ENCODE measurements at regions not wholly inside any gene's neighbourhood (a gene's known extent, or its start where the extent isn't known, plus 50 kb on each side); places are given as distances from the start of the nearest gene placed in this dataset.

- no peak overlapping the region; the same call in 1 of the 2 replicates for H3K14ac ChIP-seq (ENCODE audit: insufficient read depth, low read length)
- Mint-ChIP-seq H3K36me3 (ENCODE audit: insufficient read depth in 1 of 3, low read depth in 3 of 3) (peaks cover 0 to 3% (median 0%) of the 10 kb centered on the region in 3 experiments; a peak in 3 of 7 replicates), H3K27ac (no peak overlapping the region), H3K27me3 (ENCODE audit: low read depth) (no peaks in the 10 kb centered on the region), H3K4me1 (peaks cover 10 to 29% of the 10 kb centered on the region in 2 experiments; a peak in 3 of 4 replicates), H3K4me3 (no peak overlapping the region), H3K9me3 (no peaks in the 10 kb centered on the region)
- no peak overlapping the region for H3K9ac ChIP-seq (ENCODE audit: extremely low read depth, insufficient read length, low read length)
- no peaks in the 10 kb centered on the region for H3K27me3 ChIP-seq (ENCODE audit: insufficient read depth, low read length)
- H4K20me1 ChIP-seq (ENCODE audit: control insufficient read depth, insufficient read depth, insufficient read length) = no peaks in the 10 kb centered on the region
- H2BK12ac ChIP-seq (ENCODE audit: insufficient read length, low read depth, low read length) = no peak overlapping the region
- H4K8ac ChIP-seq (replicated peaks; ENCODE audit: insufficient read length, low read depth, low read length) = no peak overlapping the region
- H3K79me1 ChIP-seq (ENCODE audit: insufficient read depth, low read depth, low read length, poor library complexity, severe bottlenecking) = peaks cover 2% of the 10 kb centered on the region
- no peak overlapping the region for H3K23ac ChIP-seq (ENCODE audit: insufficient read length, low read depth, low read length)
- H3K79me2 ChIP-seq (ENCODE audit: insufficient read depth, low read length) = no peaks in the 10 kb centered on the region
- no peak for DNase-seq
- H3K18ac ChIP-seq (ENCODE audit: insufficient read length, low read depth, low read length) = no peak overlapping the region
- H2BK120ac ChIP-seq (ENCODE audit: low read depth, low read length, poor library complexity, severe bottlenecking) = no peak overlapping the region
- H2BK20ac ChIP-seq (ENCODE audit: low read depth, low read length, poor library complexity, severe bottlenecking) = no peak overlapping the region
- H2BK5ac ChIP-seq (ENCODE audit: insufficient read length, low read length) = no peak overlapping the region
- no peak overlapping the region for H3K4ac ChIP-seq (ENCODE audit: low read depth, low read length)
- no peak overlapping the region for H2AK5ac ChIP-seq (ENCODE audit: insufficient read length, low read length)
- H4K91ac ChIP-seq (ENCODE audit: insufficient read length, low read depth, low read length) = no peak overlapping the region
- no peak overlapping the region for H3K27ac ChIP-seq (ENCODE audit: insufficient read length, low read depth, low read length)
- H3K56ac ChIP-seq (ENCODE audit: insufficient read length, low read depth, low read length) = no peak overlapping the region
- H3K4me2 ChIP-seq (ENCODE audit: insufficient read depth, insufficient read length, low read length) = no peak overlapping the region
- no peaks in the 10 kb centered on the region for H3K9me3 ChIP-seq (ENCODE audit: control insufficient read depth, low read depth, low read length)
- no peak overlapping the region for H3T11ph ChIP-seq (ENCODE audit: low read length)
- H3K4me1 ChIP-seq (ENCODE audit: insufficient read depth, low read length) = no peaks in the 10 kb centered on the region; the same call in 1 of the 2 replicates
- no peaks in the 10 kb centered on the region for H3K23me2 ChIP-seq (ENCODE audit: insufficient read length, low read depth, low read length, poor library complexity, severe bottlenecking)
- no peak overlapping the region for H2AFZ ChIP-seq (ENCODE audit: low read length)
- H4K5ac ChIP-seq (ENCODE audit: insufficient read length, low read depth, low read length) = no peak overlapping the region
- WGBS (ENCODE audit: extremely low coverage, insufficient read length, low lambda C conversion rate) = no CpG with 5 or more reads among the region's 6 CpGs
- TF ChIP-seq, protein P1, sequence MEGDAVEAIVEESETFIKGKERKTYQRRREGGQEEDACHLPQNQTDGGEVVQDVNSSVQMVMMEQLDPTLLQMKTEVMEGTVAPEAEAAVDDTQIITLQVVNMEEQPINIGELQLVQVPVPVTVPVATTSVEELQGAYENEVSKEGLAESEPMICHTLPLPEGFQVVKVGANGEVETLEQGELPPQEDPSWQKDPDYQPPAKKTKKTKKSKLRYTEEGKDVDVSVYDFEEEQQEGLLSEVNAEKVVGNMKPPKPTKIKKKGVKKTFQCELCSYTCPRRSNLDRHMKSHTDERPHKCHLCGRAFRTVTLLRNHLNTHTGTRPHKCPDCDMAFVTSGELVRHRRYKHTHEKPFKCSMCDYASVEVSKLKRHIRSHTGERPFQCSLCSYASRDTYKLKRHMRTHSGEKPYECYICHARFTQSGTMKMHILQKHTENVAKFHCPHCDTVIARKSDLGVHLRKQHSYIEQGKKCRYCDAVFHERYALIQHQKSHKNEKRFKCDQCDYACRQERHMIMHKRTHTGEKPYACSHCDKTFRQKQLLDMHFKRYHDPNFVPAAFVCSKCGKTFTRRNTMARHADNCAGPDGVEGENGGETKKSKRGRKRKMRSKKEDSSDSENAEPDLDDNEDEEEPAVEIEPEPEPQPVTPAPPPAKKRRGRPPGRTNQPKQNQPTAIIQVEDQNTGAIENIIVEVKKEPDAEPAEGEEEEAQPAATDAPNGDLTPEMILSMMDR (conservative IDR thresholded peaks at IDR 0.05) = no peak
- no peak overlapping the region for H2BK15ac ChIP-seq (ENCODE audit: low read depth, low read length)
Measured at GRCh38 chr6:21999012-21999528, 297.8 kb downstream of the PRL start.
